ENCODE measurements at regions not wholly inside any gene's neighbourhood (a gene's known extent, or its start where the extent isn't known, plus 50 kb on each side); places are given as distances from the start of the nearest gene placed in this dataset.
"Not testable (repeated sequence)": the region's sequence is repeated elsewhere in the genome, so short reads cannot be mapped to it uniquely, and the experiment has no call there.

- Histone ChIP-seq H3K36me3 (replicated peaks; ENCODE audit: control insufficient read depth, insufficient read depth, low read length) (no peaks in the 10 kb centered on the region), H3K27me3 (ENCODE audit: control insufficient read depth, insufficient read depth, low read length) (no peaks in the 10 kb centered on the region), H3K4me3 (ENCODE audit: insufficient read depth, low read depth, low read length) (no peak overlapping the region)
- DNase-seq, result no peak
Observed at GRCh38 chr2:7378591-7378990, 461.4 kb downstream of the RNF144A start.

- no peak for DNase-seq
- Histone ChIP-seq H3K36me3 (replicated peaks; ENCODE audit: control insufficient read depth, insufficient read depth, low read length) (no peaks in the 10 kb centered on the region), H3K27me3 (ENCODE audit: control insufficient read depth, insufficient read depth, low read length) (no peaks in the 10 kb centered on the region), H3K4me3 (ENCODE audit: insufficient read depth, low read depth, low read length) (no peak overlapping the region)
Observed at GRCh38 chr2:7379799-7380198, 462.6 kb downstream of the RNF144A start.

GRCh38 chr2:7384773-7385349 lies 467.6 kb downstream of the RNF144A start:
- no peak for DNase-seq
- H3K36me3 ChIP-seq (replicated peaks; ENCODE audit: control insufficient read depth, insufficient read depth, low read length), result no peaks in the 10 kb centered on the region
- H3K4me3 ChIP-seq (ENCODE audit: insufficient read depth, low read depth, low read length), result no peak overlapping the region
- no peaks in the 10 kb centered on the region for H3K27me3 ChIP-seq (ENCODE audit: control insufficient read depth, insufficient read depth, low read length)

- not testable (repeated sequence) for DNase-seq; H3K36me3 ChIP-seq (replicated peaks; ENCODE audit: control insufficient read depth, insufficient read depth, low read length); H3K27me3 ChIP-seq (ENCODE audit: control insufficient read depth, insufficient read depth, low read length); H3K4me3 ChIP-seq (ENCODE audit: insufficient read depth, low read depth, low read length)
Observed at GRCh38 chr2:7390311-7390710, 473.1 kb downstream of the RNF144A start.

- DNase-seq, result no peak
- Histone ChIP-seq H3K27me3 (ENCODE audit: control insufficient read depth, insufficient read depth, low read length) (no peaks in the 10 kb centered on the region), H3K4me3 (ENCODE audit: insufficient read depth, low read depth, low read length) (no peak overlapping the region), H3K36me3 (replicated peaks; ENCODE audit: control insufficient read depth, insufficient read depth, low read length) (no peaks in the 10 kb centered on the region)
Observed at GRCh38 chr2:7392076-7392787, 475.0 kb downstream of the RNF144A start.

GRCh38 chr2:7394195-7394594 lies 477.0 kb downstream of the RNF144A start:
- Histone ChIP-seq H3K4me3 (ENCODE audit: insufficient read depth, low read depth, low read length) (no peak overlapping the region), H3K27me3 (ENCODE audit: control insufficient read depth, insufficient read depth, low read length) (no peaks in the 10 kb centered on the region), H3K36me3 (replicated peaks; ENCODE audit: control insufficient read depth, insufficient read depth, low read length) (no peaks in the 10 kb centered on the region)
- DNase-seq, result peak; percentile 16

GRCh38 chr2:7400628-7401027 lies 483.4 kb downstream of the RNF144A start:
- no peak for DNase-seq
- H3K27me3 ChIP-seq (ENCODE audit: control insufficient read depth, insufficient read depth, low read length), result no peaks in the 10 kb centered on the region
- no peaks in the 10 kb centered on the region for H3K36me3 ChIP-seq (replicated peaks; ENCODE audit: control insufficient read depth, insufficient read depth, low read length)
- no peak overlapping the region for H3K4me3 ChIP-seq (ENCODE audit: insufficient read depth, low read depth, low read length)

- H3K4me3 ChIP-seq (ENCODE audit: insufficient read depth, low read depth, low read length), result no peak overlapping the region
- DNase-seq, result no peak
- no peaks in the 10 kb centered on the region for H3K27me3 ChIP-seq (ENCODE audit: control insufficient read depth, insufficient read depth, low read length)
- H3K36me3 ChIP-seq (replicated peaks; ENCODE audit: control insufficient read depth, insufficient read depth, low read length), result no peaks in the 10 kb centered on the region
Observed at GRCh38 chr2:7403092-7403775, 486.0 kb downstream of the RNF144A start.

GRCh38 chr2:7405861-7406715 lies 488.9 kb downstream of the RNF144A start:
- Histone ChIP-seq H3K27me3 (ENCODE audit: control insufficient read depth, insufficient read depth, low read length) (no peaks in the 10 kb centered on the region), H3K4me3 (ENCODE audit: insufficient read depth, low read depth, low read length) (no peak overlapping the region), H3K36me3 (replicated peaks; ENCODE audit: control insufficient read depth, insufficient read depth, low read length) (no peaks in the 10 kb centered on the region)
- DNase-seq, result no peak

- Histone ChIP-seq H3K36me3 (replicated peaks; ENCODE audit: control insufficient read depth, insufficient read depth, low read length) (no peaks in the 10 kb centered on the region), H3K27me3 (ENCODE audit: control insufficient read depth, insufficient read depth, low read length) (no peaks in the 10 kb centered on the region), H3K4me3 (ENCODE audit: insufficient read depth, low read depth, low read length) (no peak overlapping the region)
- DNase-seq, result no peak
Observed at GRCh38 chr2:7407001-7407400, 489.8 kb downstream of the RNF144A start.

GRCh38 chr2:7407906-7408680 lies 490.9 kb downstream of the RNF144A start:
- H3K4me3 ChIP-seq (ENCODE audit: insufficient read depth, low read depth, low read length), result no peak overlapping the region
- no peaks in the 10 kb centered on the region for H3K36me3 ChIP-seq (replicated peaks; ENCODE audit: control insufficient read depth, insufficient read depth, low read length)
- DNase-seq, result no peak
- H3K27me3 ChIP-seq (ENCODE audit: control insufficient read depth, insufficient read depth, low read length), result no peaks in the 10 kb centered on the region

- no peaks in the 10 kb centered on the region for H3K27me3 ChIP-seq (ENCODE audit: control insufficient read depth, insufficient read depth, low read length)
- H3K4me3 ChIP-seq (ENCODE audit: insufficient read depth, low read depth, low read length), result no peak overlapping the region
- H3K36me3 ChIP-seq (replicated peaks; ENCODE audit: control insufficient read depth, insufficient read depth, low read length), result no peaks in the 10 kb centered on the region
- no peak for DNase-seq
Observed at GRCh38 chr2:7411691-7412090, 494.5 kb downstream of the RNF144A start.

- H3K4me3 ChIP-seq (ENCODE audit: insufficient read depth, low read depth, low read length), result no peak overlapping the region
- no peaks in the 10 kb centered on the region for H3K27me3 ChIP-seq (ENCODE audit: control insufficient read depth, insufficient read depth, low read length)
- no peaks in the 10 kb centered on the region for H3K36me3 ChIP-seq (replicated peaks; ENCODE audit: control insufficient read depth, insufficient read depth, low read length)
- no peak for DNase-seq
Observed at GRCh38 chr2:7417845-7418742, 500.9 kb downstream of the RNF144A start.
